IPS DF 19.7 (cell line): ENCODE measurements at regions not wholly inside any gene's neighbourhood (a gene's known extent, or its start where the extent isn't known, plus 50 kb on each side); places are given as distances from the start of the nearest gene placed in this dataset.

Experiments
- DNase-seq: peaks from one replicate; pipeline ENCODE4 v3.0.0-alpha.2; 2013; ENCODE audit warnings: low read depth, low spot score

DNA sequence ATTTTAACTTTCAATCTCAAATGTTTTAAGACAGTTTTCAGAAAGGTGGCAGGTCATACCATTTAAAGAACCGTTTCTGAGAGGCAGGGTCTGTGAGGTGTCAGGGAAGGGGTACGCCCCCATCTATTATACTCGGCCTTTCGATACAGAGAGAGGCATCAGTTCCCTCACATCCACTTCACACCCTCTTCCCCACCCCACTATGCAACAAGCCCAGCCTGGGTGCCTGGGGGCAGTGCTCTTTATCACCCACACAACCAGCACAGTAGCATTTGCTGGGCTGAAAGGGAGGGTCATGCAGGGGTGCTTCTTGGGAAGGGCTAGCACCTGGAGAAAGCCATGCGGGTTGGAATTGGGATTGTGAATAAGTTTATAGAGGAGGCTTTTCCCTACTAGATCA lies 56.0 kb upstream of the KCNMB2 start:
- DNase-seq, result no peak

DNA sequence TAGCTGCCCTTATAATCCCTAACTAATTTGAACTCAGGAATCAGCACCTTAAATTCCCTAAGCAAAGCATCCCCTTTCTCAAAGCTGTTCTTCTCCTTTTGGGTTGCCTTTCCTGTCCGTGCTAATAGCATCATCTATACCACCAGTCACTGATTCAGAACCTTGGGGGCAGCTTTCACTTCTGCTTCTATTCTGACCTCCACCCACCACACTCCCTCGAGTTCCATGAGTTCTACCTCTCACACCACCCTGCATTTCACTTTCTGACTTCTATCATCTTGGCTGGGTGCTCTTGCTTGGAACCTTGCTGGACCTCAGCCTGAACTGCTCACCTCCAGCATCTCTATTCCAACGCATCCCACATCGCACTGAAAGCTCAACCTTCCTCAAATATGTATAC lies 55.4 kb upstream of the KCNMB2 start:
- no peak for DNase-seq

DNA sequence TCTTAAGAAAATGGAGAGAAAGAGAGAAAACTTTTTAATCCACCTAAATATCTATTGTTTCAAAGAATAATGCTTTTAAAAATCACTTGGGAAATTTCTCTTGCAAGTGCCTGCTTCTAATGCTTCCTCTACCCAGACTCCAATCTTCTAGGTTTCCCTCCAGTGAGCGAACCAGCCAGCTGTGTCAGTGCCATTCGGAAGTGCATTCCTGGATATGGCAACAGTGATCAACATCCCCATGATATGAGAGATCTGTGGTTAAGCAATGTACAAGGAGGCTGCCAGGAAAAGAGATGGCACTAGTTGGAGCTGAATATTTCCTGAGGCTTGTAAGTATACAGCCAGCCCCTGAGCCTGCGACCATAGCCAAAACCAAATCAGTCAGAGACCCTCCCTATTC lies 53.3 kb upstream of the KCNMB2 start:
- no peak for DNase-seq

DNA sequence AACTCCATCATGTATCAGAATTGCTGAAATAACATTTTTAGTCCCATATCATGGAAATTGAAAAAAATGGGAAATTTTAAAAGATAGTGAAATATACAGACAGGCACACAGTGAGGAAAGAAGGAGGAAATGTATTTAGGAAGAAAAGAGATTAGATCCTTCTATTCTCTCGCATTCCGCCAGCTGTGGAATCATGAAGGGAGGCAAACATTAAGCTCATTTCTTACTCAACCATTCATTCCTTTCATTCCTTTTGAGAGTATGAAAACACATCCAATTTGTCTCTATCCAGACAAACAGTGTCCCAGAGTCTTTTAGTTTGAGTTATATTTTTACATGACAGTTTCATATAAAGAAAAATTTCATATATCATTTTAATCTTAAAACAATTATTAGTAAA lies 52.5 kb upstream of the KCNMB2 start:
- no peak for DNase-seq

DNA sequence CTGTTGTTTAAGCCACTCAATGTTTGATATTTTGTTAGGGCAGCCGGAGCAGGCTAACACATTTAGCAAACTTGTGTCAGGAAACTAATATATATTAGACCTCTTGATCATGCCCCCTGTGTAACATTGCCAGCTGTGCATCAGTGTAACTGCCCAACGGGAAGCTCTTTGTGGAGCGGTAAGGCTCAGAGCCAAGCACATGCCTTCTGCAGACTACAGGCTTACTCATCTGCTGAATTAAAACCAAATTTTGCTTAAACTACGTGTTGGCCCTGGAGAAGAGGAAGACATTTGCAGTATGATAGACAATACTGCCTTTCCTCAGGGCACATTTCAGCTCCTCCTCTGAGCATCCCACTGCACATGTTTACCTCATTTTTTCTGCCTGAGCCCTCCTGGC lies 50.5 kb upstream of the KCNMB2 start:
- no peak for DNase-seq
